NCI-H2081 treated with DMSO at 0.1 percent for 48 hours (cell line): ENCODE measurements at regions not wholly inside any gene's neighbourhood (a gene's known extent, or its start where the extent isn't known, plus 50 kb on each side); places are given as distances from the start of the nearest gene placed in this dataset.
"Not testable (repeated sequence)": the region's sequence is repeated elsewhere in the genome, so short reads cannot be mapped to it uniquely, and the experiment has no call there.

Source experiments
- DNase-seq: peaks from one replicate; lab custom pipeline; 2025; lab: John Stamatoyannopoulos, UW

GRCh38 chr16:88228751-88229150 is 154.0 kb upstream of the ZNF469 start:
- not testable (repeated sequence) for DNase-seq

- not testable (repeated sequence) for DNase-seq
These were observed 153.0 kb upstream of the ZNF469 start for GRCh38 chr16:88229710-88230109.

GRCh38 chr16:88230276-88230966 is 152.3 kb upstream of the ZNF469 start:
- DNase-seq, result not testable (repeated sequence)

- not testable (repeated sequence) for DNase-seq
These were observed 151.7 kb upstream of the ZNF469 start for GRCh38 chr16:88230967-88231615.

- not testable (repeated sequence) for DNase-seq
These were observed 150.9 kb upstream of the ZNF469 start for GRCh38 chr16:88231839-88232238.

GRCh38 chr16:88232401-88233258 is 150.1 kb upstream of the ZNF469 start:
- not testable (repeated sequence) for DNase-seq

GRCh38 chr16:88233621-88234420 is 148.9 kb upstream of the ZNF469 start:
- not testable (repeated sequence) for DNase-seq

- not testable (repeated sequence) for DNase-seq
These were observed 148.1 kb upstream of the ZNF469 start for GRCh38 chr16:88234421-88235271.

GRCh38 chr16:88235691-88236090 is 147.1 kb upstream of the ZNF469 start:
- DNase-seq, result not testable (repeated sequence)

- not testable (repeated sequence) for DNase-seq
These were observed 146.5 kb upstream of the ZNF469 start for GRCh38 chr16:88236229-88236628.

- not testable (repeated sequence) for DNase-seq
These were observed 145.4 kb upstream of the ZNF469 start for GRCh38 chr16:88237314-88237713.

- DNase-seq, result not testable (repeated sequence)
These were observed 144.9 kb upstream of the ZNF469 start for GRCh38 chr16:88237761-88238415.

- not testable (repeated sequence) for DNase-seq
These were observed 144.0 kb upstream of the ZNF469 start for GRCh38 chr16:88238732-88239274.

- not testable (repeated sequence) for DNase-seq
These were observed 142.6 kb upstream of the ZNF469 start for GRCh38 chr16:88240118-88240517.

- DNase-seq, result not testable (repeated sequence)
These were observed 142.0 kb upstream of the ZNF469 start for GRCh38 chr16:88240776-88241175.

- not testable (repeated sequence) for DNase-seq
These were observed 141.1 kb upstream of the ZNF469 start for GRCh38 chr16:88241404-88242311.

GRCh38 chr16:88242312-88243295 is 140.2 kb upstream of the ZNF469 start:
- DNase-seq, result not testable (repeated sequence)
